ENCODE measurements at regions not wholly inside any gene's neighbourhood (a gene's known extent, or its start where the extent isn't known, plus 50 kb on each side); places are given as distances from the start of the nearest gene placed in this dataset.

GRCh38 chr18:4994710-4995109, 202.3 kb downstream of the AKAIN1 start:
- H3K27me3 ChIP-seq (ENCODE audit: control insufficient read depth, insufficient read depth, low read length), result no peaks in the 10 kb centered on the region
- CTCF ChIA-PET, result no interaction called here
- POLR2A ChIA-PET, result no interaction called here
- no peak overlapping the region for H3K27ac ChIP-seq (ENCODE audit: low read depth, low read length)
- TF ChIP-seq CTCF (IDR thresholded peaks at IDR 0.05; ENCODE audit: low read depth, low read length), result no peak
- DNase-seq (ENCODE audit: low read depth, low spot score), result no peak
- no peak overlapping the region for H3K4me3 ChIP-seq (ENCODE audit: low read depth, low read length)
- peaks cover 32% of the 10 kb centered on the region for H3K9me3 ChIP-seq (ENCODE audit: control insufficient read depth, insufficient read depth, low read length)

GRCh38 chr18:4987452-4988405, 209.3 kb downstream of the AKAIN1 start:
- no peaks in the 10 kb centered on the region for H3K27me3 ChIP-seq (ENCODE audit: control insufficient read depth, insufficient read depth, low read length)
- DNase-seq (ENCODE audit: low read depth, low spot score), result no peak
- H3K4me3 ChIP-seq (ENCODE audit: low read depth, low read length), result no peak overlapping the region
- CTCF ChIA-PET, result no interaction called here
- peaks cover 36% of the 10 kb centered on the region for H3K9me3 ChIP-seq (ENCODE audit: control insufficient read depth, insufficient read depth, low read length)
- H3K27ac ChIP-seq (ENCODE audit: low read depth, low read length), result no peak overlapping the region
- no peak for TF ChIP-seq CTCF (IDR thresholded peaks at IDR 0.05; ENCODE audit: low read depth, low read length)
- POLR2A ChIA-PET, result no interaction called here

GRCh38 chr18:4986677-4987076, 210.4 kb downstream of the AKAIN1 start:
- TF ChIP-seq CTCF (IDR thresholded peaks at IDR 0.05; ENCODE audit: low read depth, low read length), result no peak
- H3K9me3 ChIP-seq (ENCODE audit: control insufficient read depth, insufficient read depth, low read length), result peaks cover 26% of the 10 kb centered on the region
- H3K27me3 ChIP-seq (ENCODE audit: control insufficient read depth, insufficient read depth, low read length), result no peaks in the 10 kb centered on the region
- CTCF ChIA-PET, result no interaction called here
- H3K27ac ChIP-seq (ENCODE audit: low read depth, low read length), result no peak overlapping the region
- no peak for DNase-seq (ENCODE audit: low read depth, low spot score)
- no peak overlapping the region for H3K4me3 ChIP-seq (ENCODE audit: low read depth, low read length)
- POLR2A ChIA-PET, result no interaction called here

- H3K27me3 ChIP-seq (ENCODE audit: control insufficient read depth, insufficient read depth, low read length), result no peaks in the 10 kb centered on the region
- H3K27ac ChIP-seq (ENCODE audit: low read depth, low read length), result no peak overlapping the region
- peaks cover 30% of the 10 kb centered on the region for H3K9me3 ChIP-seq (ENCODE audit: control insufficient read depth, insufficient read depth, low read length)
- TF ChIP-seq CTCF (IDR thresholded peaks at IDR 0.05; ENCODE audit: low read depth, low read length), result no peak
- H3K4me3 ChIP-seq (ENCODE audit: low read depth, low read length), result no peak overlapping the region
- CTCF ChIA-PET, result no interaction called here
- DNase-seq (ENCODE audit: low read depth, low spot score), result no peak
- POLR2A ChIA-PET, result no interaction called here
These were observed 211.0 kb downstream of the AKAIN1 start for GRCh38 chr18:4986066-4986465.

GRCh38 chr18:4961121-4961909, 235.7 kb downstream of the AKAIN1 start:
- peaks cover 13% of the 10 kb centered on the region; the same call in 1 of the 2 replicates for H3K9me3 ChIP-seq (ENCODE audit: control insufficient read depth, insufficient read depth, low read length)
- no peaks in the 10 kb centered on the region for H3K27me3 ChIP-seq (ENCODE audit: control insufficient read depth, insufficient read depth, low read length)
- no peak for DNase-seq (ENCODE audit: low read depth, low spot score)
- H3K27ac ChIP-seq (ENCODE audit: low read depth, low read length), result no peak overlapping the region
- CTCF ChIA-PET, result no interaction called here
- H3K4me3 ChIP-seq (ENCODE audit: low read depth, low read length), result no peak overlapping the region
- POLR2A ChIA-PET, result no interaction called here
- no peak for TF ChIP-seq CTCF (IDR thresholded peaks at IDR 0.05; ENCODE audit: low read depth, low read length)
